GM12891 (cell line): ENCODE measurements at regions not wholly inside any gene's neighbourhood (a gene's known extent, or its start where the extent isn't known, plus 50 kb on each side); places are given as distances from the start of the nearest gene placed in this dataset.

Experiments
- PAX5 ChIP-seq: IDR thresholded peaks from 2 replicates; pipeline ENCODE4 v1.6.1; 2011; ENCODE audit warnings: low read length, moderate library complexity, mild to moderate bottlenecking; ENCODE audit not compliant: insufficient read depth, severe bottlenecking
- POLR2A ChIP-seq: IDR thresholded peaks from 2 replicates; pipeline ENCODE4 v1.6.1; 2011; ENCODE audit warnings: low read depth, low read length, control low read depth
- POLR2AphosphoS5 ChIP-seq: IDR thresholded peaks from 2 replicates; pipeline ENCODE4 v1.6.1; 2011; ENCODE audit warnings: low read depth, low read length, control low read depth
- POU2F2 ChIP-seq: IDR thresholded peaks from 2 replicates; pipeline ENCODE4 v1.6.1; 2011; ENCODE audit warnings: low read depth, mild to moderate bottlenecking, control low read depth, low read length, moderate library complexity
- SPI1 ChIP-seq: IDR thresholded peaks from 2 replicates; pipeline ENCODE4 v1.6.1; 2011; ENCODE audit warnings: low read depth, low read length, control low read depth
- TAF1 ChIP-seq: IDR thresholded peaks from 2 replicates; pipeline ENCODE4 v1.6.1; 2011; ENCODE audit warnings: low read depth, low read length, control low read depth

GRCh38 chr12:127785540-127785939 is 481.4 kb upstream of the TMEM132C start:
- TF ChIP-seq POLR2A = no peak
- no peak for TF ChIP-seq POU2F2
- TF ChIP-seq POLR2AphosphoS5 = no peak
- TF ChIP-seq SPI1 = no peak
- TF ChIP-seq TAF1 = no peak
- no peak for TF ChIP-seq PAX5
